H9 (cell line): ENCODE measurements at regions not wholly inside any gene's neighbourhood (a gene's known extent, or its start where the extent isn't known, plus 50 kb on each side); places are given as distances from the start of the nearest gene placed in this dataset.

Source experiments
- DNase-seq: peaks from one replicate; pipeline ENCODE4 v3.0.0-alpha.2; 2017
- H2AFZ ChIP-seq: one replicate; pipeline ENCODE4 v1.6.1; 2013; ENCODE audit warnings: mild to moderate bottlenecking, low read length, control low read depth, moderate library complexity
- H2AK5ac ChIP-seq: 2 replicates; pipeline ENCODE4 v1.6.1; 2013; ENCODE audit warnings: low read length, control low read depth, mixed read lengths; ENCODE audit not compliant: insufficient read length
- H2BK120ac ChIP-seq: one replicate; pipeline ENCODE4 v1.6.1; 2013; ENCODE audit warnings: low read depth, mild to moderate bottlenecking, low read length, control low read depth, inconsistent platforms; ENCODE audit not compliant: poor library complexity, severe bottlenecking
- H2BK12ac ChIP-seq: 2 replicates; pipeline ENCODE4 v1.6.1; 2013; ENCODE audit warnings: low read length, control low read depth, mixed read lengths, low read depth; ENCODE audit not compliant: insufficient read length
- H2BK15ac ChIP-seq: 2 replicates; pipeline ENCODE4 v1.6.1; 2013; ENCODE audit warnings: low read depth, low read length, control low read depth
- H2BK20ac ChIP-seq: one replicate; pipeline ENCODE4 v1.6.1; 2013; ENCODE audit warnings: low read depth, mild to moderate bottlenecking, low read length, control low read depth, inconsistent platforms; ENCODE audit not compliant: poor library complexity, severe bottlenecking
- H2BK5ac ChIP-seq: 2 replicates; pipeline ENCODE4 v1.6.1; 2013; ENCODE audit warnings: low read length, control low read depth, mixed read lengths; ENCODE audit not compliant: insufficient read length
- H3K14ac ChIP-seq: 2 replicates; pipeline ENCODE4 v1.6.1; 2013; ENCODE audit warnings: low read length, control low read depth; ENCODE audit not compliant: insufficient read depth
- H3K18ac ChIP-seq: 2 replicates; pipeline ENCODE4 v1.6.1; 2013; ENCODE audit warnings: low read depth, mild to moderate bottlenecking, mixed read lengths, low read length, control low read depth; ENCODE audit not compliant: insufficient read length
- H3K23ac ChIP-seq: 2 replicates; pipeline ENCODE4 v1.6.1; 2013; ENCODE audit warnings: low read length, control low read depth, mixed read lengths, low read depth; ENCODE audit not compliant: insufficient read length
- H3K23me2 ChIP-seq: 2 replicates; pipeline ENCODE4 v1.6.1; 2013; ENCODE audit warnings: low read depth, mild to moderate bottlenecking, mixed read lengths, low read length, control low read depth; ENCODE audit not compliant: insufficient read length, poor library complexity, severe bottlenecking
- H3K27ac ChIP-seq: 2 replicates; pipeline ENCODE4 v1.5.1; 2013; ENCODE audit warnings: low read length, control low read depth, mixed read lengths, low read depth; ENCODE audit not compliant: insufficient read length
- H3K27me3 ChIP-seq: 2 replicates; pipeline ENCODE4 v1.6.1; 2013; ENCODE audit warnings: low read length, control low read depth, inconsistent platforms; ENCODE audit not compliant: insufficient read depth
- H3K4ac ChIP-seq: 2 replicates; pipeline ENCODE4 v1.6.1; 2013; ENCODE audit warnings: low read depth, mild to moderate bottlenecking, control low read depth, inconsistent platforms, low read length, moderate library complexity
- H3K4me1 ChIP-seq: 2 replicates; pipeline ENCODE4 v1.6.1; 2013; ENCODE audit warnings: low read length, control low read depth, inconsistent platforms; ENCODE audit not compliant: insufficient read depth
- H3K4me2 ChIP-seq: 2 replicates; pipeline ENCODE4 v1.6.1; 2013; ENCODE audit warnings: low read length, control low read depth, mixed read lengths; ENCODE audit not compliant: insufficient read length, insufficient read depth
- H3K56ac ChIP-seq: 2 replicates; pipeline ENCODE4 v1.6.1; 2013; ENCODE audit warnings: low read depth, mild to moderate bottlenecking, mixed read lengths, low read length, control low read depth; ENCODE audit not compliant: insufficient read length
- H3K79me1 ChIP-seq: 2 replicates; pipeline ENCODE4 v1.6.1; 2013; ENCODE audit warnings: low read depth, mild to moderate bottlenecking, moderate library complexity, low read length, control low read depth, inconsistent platforms; ENCODE audit not compliant: insufficient read depth, poor library complexity, severe bottlenecking
- H3K79me2 ChIP-seq: 2 replicates; pipeline ENCODE4 v1.6.1; 2013; ENCODE audit warnings: low read length, control low read depth, inconsistent platforms; ENCODE audit not compliant: insufficient read depth
- H3K9ac ChIP-seq: 2 replicates; pipeline ENCODE4 v1.6.1; 2013; ENCODE audit warnings: low read length, control low read depth, mixed read lengths; ENCODE audit not compliant: insufficient read length; ENCODE audit errors: extremely low read depth
- H3K9me3 ChIP-seq: one replicate; pipeline ENCODE4 v1.6.1; 2013; ENCODE audit warnings: low read depth, low read length, inconsistent platforms; ENCODE audit not compliant: control insufficient read depth
- H3T11ph ChIP-seq: one replicate; pipeline ENCODE4 v1.6.1; 2013; ENCODE audit warnings: mild to moderate bottlenecking, low read length, control low read depth, inconsistent platforms
- H4K20me1 ChIP-seq: one replicate; pipeline ENCODE4 v1.6.1; 2013; ENCODE audit not compliant: control insufficient read depth, insufficient read length, insufficient read depth
- H4K5ac ChIP-seq: 2 replicates; pipeline ENCODE4 v1.6.1; 2013; ENCODE audit warnings: low read depth, mild to moderate bottlenecking, mixed read lengths, low read length, control low read depth; ENCODE audit not compliant: insufficient read length
- H4K8ac ChIP-seq: replicated peaks from 2 replicates; pipeline ENCODE4 v1.6.1; 2013; ENCODE audit warnings: low read length, control low read depth, mixed read lengths, low read depth; ENCODE audit not compliant: insufficient read length
- H4K91ac ChIP-seq: 2 replicates; pipeline ENCODE4 v1.6.1; 2013; ENCODE audit warnings: low read depth, mild to moderate bottlenecking, moderate library complexity, mixed read lengths, low read length, control low read depth; ENCODE audit not compliant: insufficient read length
- H3K27ac Mint-ChIP-seq, 3 experiments: 2 replicates in 2 of 3; 3 replicates in 1 of 3; pipeline ENCODE4 v1.8.0; 2020 to 2021; ENCODE audit warnings: mixed read lengths in 3 of 3, mild to moderate bottlenecking in 1 of 3, moderate library complexity in 1 of 3
- H3K27me3 Mint-ChIP-seq: 2 replicates; pipeline ENCODE4 v1.8.0; 2021; ENCODE audit warnings: low read depth, mild to moderate bottlenecking, moderate library complexity, mixed read lengths
- H3K36me3 Mint-ChIP-seq, 3 experiments: 2 replicates in 2 of 3; 3 replicates in 1 of 3; pipeline ENCODE4 v1.8.0; 2020 to 2021; ENCODE audit warnings: low read depth in 3 of 3, mixed read lengths in 3 of 3; ENCODE audit not compliant: insufficient read depth in 1 of 3
- H3K4me1 Mint-ChIP-seq, 2 experiments: 2 replicates each; pipeline ENCODE4 v1.8.0; 2020; ENCODE audit warnings: mixed read lengths in 2 of 2
- H3K4me3 Mint-ChIP-seq, 2 experiments: 2 replicates in 1 of 2; 3 replicates in 1 of 2; pipeline ENCODE4 v1.8.0; 2020 to 2021; ENCODE audit warnings: mild to moderate bottlenecking in 2 of 2, mixed read lengths in 2 of 2, moderate library complexity in 1 of 2
- H3K9me3 Mint-ChIP-seq, 2 experiments: 2 replicates in 1 of 2; 3 replicates in 1 of 2; pipeline ENCODE4 v1.8.0; 2020; ENCODE audit warnings: mild to moderate bottlenecking in 2 of 2, mixed read lengths in 2 of 2, moderate library complexity in 1 of 2
- CTCF ChIP-seq: fragments of 200-600 bp; sonication (generic); conservative IDR thresholded peaks from 3 replicates; pipeline ENCODE4 v1.8.0; 2021; ENCODE audit warnings: antibody characterized with exemption, mild to moderate bottlenecking

GRCh38 chr1:96649301-96649700 lies 72.3 kb upstream of the PTBP2 start:
- H3K18ac ChIP-seq, result no peak overlapping the region
- H3K4me3 Mint-ChIP-seq, result no peak overlapping the region
- H2BK20ac ChIP-seq, result no peak overlapping the region
- no peak overlapping the region for H3K56ac ChIP-seq
- H3K4me2 ChIP-seq, result no peak overlapping the region
- H4K91ac ChIP-seq, result no peak overlapping the region
- no peak overlapping the region for H2AFZ ChIP-seq
- H4K20me1 ChIP-seq, result no peaks in the 10 kb centered on the region
- DNase-seq, result no peak
- no peaks in the 10 kb centered on the region for H3K27me3 ChIP-seq
- no peak overlapping the region for H4K8ac ChIP-seq
- H3K9ac ChIP-seq, result no peak overlapping the region
- no peak overlapping the region for H3K27ac Mint-ChIP-seq
- H3K9me3 Mint-ChIP-seq, result peaks cover 12% of the 10 kb centered on the region in 2 experiments; a peak in 4 of 5 replicates
- no peak overlapping the region for H3T11ph ChIP-seq
- no peak overlapping the region for H3K14ac ChIP-seq
- H2BK120ac ChIP-seq, result no peak overlapping the region
- no peaks in the 10 kb centered on the region for H3K23me2 ChIP-seq
- TF ChIP-seq CTCF, result no peak
- no peak overlapping the region for H3K27ac ChIP-seq
- H3K27me3 Mint-ChIP-seq, result peaks cover 2% of the 10 kb centered on the region
- H3K79me2 ChIP-seq, result no peaks in the 10 kb centered on the region
- H3K79me1 ChIP-seq, result no peaks in the 10 kb centered on the region
- no peaks in the 10 kb centered on the region for H3K9me3 ChIP-seq
- H3K4ac ChIP-seq, result no peak overlapping the region
- no peaks in the 10 kb centered on the region for H3K4me1 Mint-ChIP-seq
- no peak overlapping the region for H2BK15ac ChIP-seq
- peaks cover 5 to 21% (median 7%) of the 10 kb centered on the region in 3 experiments; a peak in 6 of 7 replicates for H3K36me3 Mint-ChIP-seq
- no peak overlapping the region for H2BK5ac ChIP-seq
- no peak overlapping the region for H2BK12ac ChIP-seq
- no peaks in the 10 kb centered on the region for H3K4me1 ChIP-seq
- H2AK5ac ChIP-seq, result no peak overlapping the region
- no peak overlapping the region for H3K23ac ChIP-seq
- no peak overlapping the region for H4K5ac ChIP-seq
